ENCODE measurements at regions not wholly inside any gene's neighbourhood (a gene's known extent, or its start where the extent isn't known, plus 50 kb on each side); places are given as distances from the start of the nearest gene placed in this dataset.
"Not testable (repeated sequence)": the region's sequence is repeated elsewhere in the genome, so short reads cannot be mapped to it uniquely, and the experiment has no call there.

- DNase-seq (ENCODE audit: low spot score in 2 of 2) = no peak
- 74 to 93% methylated on average over 15 to 18 of the region's 18 CpGs for WGBS, 2 donors
- no peak overlapping the region for H3K4me3 ChIP-seq
- H3K9me3 ChIP-seq = no peaks in the 10 kb centered on the region
- H3K4me1 ChIP-seq = peaks cover 0 to 19% (median 3%) of the 10 kb centered on the region in 4 donors
- no peaks in the 10 kb centered on the region for H3K27me3 ChIP-seq
- TF ChIP-seq CTCF (IDR thresholded peaks at IDR 0.05) = no peak
- TF ChIP-seq POLR2A (IDR thresholded peaks at IDR 0.05) = no peak
- no peak for TF ChIP-seq EP300 (IDR thresholded peaks at IDR 0.05)
- no peak overlapping the region for H3K27ac ChIP-seq
- no peaks in the 10 kb centered on the region for H3K36me3 ChIP-seq
Measured at GRCh38 chr10:3260066-3260834, 87.7 kb upstream of the PITRM1 start.

DNA sequence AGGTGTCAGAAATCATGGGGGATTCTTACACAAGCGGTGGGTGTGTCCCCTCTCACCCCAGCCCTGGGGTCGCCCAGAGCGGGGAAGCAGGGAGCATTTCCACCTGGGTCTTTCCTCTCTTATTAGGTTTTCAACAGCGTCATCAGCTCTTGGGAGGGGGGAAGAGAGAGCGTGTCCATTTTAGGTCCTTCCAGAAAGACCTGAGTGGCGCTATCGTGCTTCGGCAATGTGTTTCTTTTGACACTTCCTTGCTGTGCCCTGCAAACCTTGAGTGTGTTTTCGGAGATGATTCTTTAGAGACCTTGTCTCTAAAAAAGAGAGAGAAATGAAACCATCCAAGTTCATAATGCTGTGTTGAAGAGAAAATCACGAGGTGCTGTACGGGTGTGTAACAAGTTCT, 86.9 kb upstream of the PITRM1 start:
- Histone ChIP-seq H3K4me1 (peaks cover 0 to 26% (median 5%) of the 10 kb centered on the region in 4 donors), H3K9me3 (no peaks in the 10 kb centered on the region), H3K27me3 (no peaks in the 10 kb centered on the region), H3K27ac (no peak overlapping the region), H3K4me3 (no peak overlapping the region), H3K36me3 (no peaks in the 10 kb centered on the region)
- TF ChIP-seq EP300 (IDR thresholded peaks at IDR 0.05) (no peak), POLR2A (IDR thresholded peaks at IDR 0.05) (no peak), CTCF (IDR thresholded peaks at IDR 0.05) (no peak)
- 96 to 98% methylated on average over 11 of the region's 11 CpGs for WGBS, 2 donors
- no peak for DNase-seq (ENCODE audit: low spot score in 2 of 2)

- Histone ChIP-seq H3K4me1 (peaks cover 0 to 17% (median 5%) of the 10 kb centered on the region in 4 donors), H3K27ac (no peak overlapping the region), H3K27me3 (no peaks in the 10 kb centered on the region), H3K36me3 (no peaks in the 10 kb centered on the region), H3K9me3 (no peaks in the 10 kb centered on the region), H3K4me3 (no peak overlapping the region)
- no peak for DNase-seq (ENCODE audit: low spot score in 2 of 2)
- WGBS, 2 donors = 87 to 94% methylated on average over 7 of the region's 7 CpGs
- no peak for TF ChIP-seq EP300 (IDR thresholded peaks at IDR 0.05)
- no peak for TF ChIP-seq POLR2A (IDR thresholded peaks at IDR 0.05)
Measured at GRCh38 chr10:3258394-3258793, 85.8 kb upstream of the PITRM1 start.

GRCh38 chr10:3255616-3256015, 83.0 kb upstream of the PITRM1 start:
- peaks cover 0 to 13% (median 5%) of the 10 kb centered on the region in 4 donors for H3K4me1 ChIP-seq
- H3K9me3 ChIP-seq = no peaks in the 10 kb centered on the region

GRCh38 chr10:3255075-3255474, 82.5 kb upstream of the PITRM1 start:
- no peaks in the 10 kb centered on the region for H3K9me3 ChIP-seq
- no peak for DNase-seq (ENCODE audit: low spot score in 2 of 2)
- TF ChIP-seq POLR2A (IDR thresholded peaks at IDR 0.05) (no peak), EP300 (IDR thresholded peaks at IDR 0.05) (peak in 1 of 2 donors; percentile 25)
- H3K36me3 ChIP-seq = no peaks in the 10 kb centered on the region
- H3K27me3 ChIP-seq = no peaks in the 10 kb centered on the region
- H3K4me3 ChIP-seq = no peak overlapping the region
- WGBS, 2 donors = 49 to 56% methylated on average over 5 of the region's 5 CpGs
- peaks cover 0 to 13% (median 5%) of the 10 kb centered on the region in 4 donors for H3K4me1 ChIP-seq
- H3K27ac ChIP-seq = peak overlapping the region in 2 of 4 donors; percentile 44 to 59

More at GRCh38 chr10:3255616-3256015, 83.0 kb upstream of the PITRM1 start:
- DNase-seq (ENCODE audit: low spot score in 2 of 2) = no peak
- no peak overlapping the region for H3K4me3 ChIP-seq
- no peaks in the 10 kb centered on the region for H3K36me3 ChIP-seq
- H3K27me3 ChIP-seq = no peaks in the 10 kb centered on the region
- no peak for TF ChIP-seq CTCF (IDR thresholded peaks at IDR 0.05)
- no peak for TF ChIP-seq EP300 (IDR thresholded peaks at IDR 0.05)
- no peak for TF ChIP-seq POLR2A (IDR thresholded peaks at IDR 0.05)
- H3K27ac ChIP-seq = peak overlapping the region in 2 of 4 donors; percentile 44 to 59
- WGBS, 2 donors = 76 to 80% methylated on average over 4 of the region's 4 CpGs

DNA sequence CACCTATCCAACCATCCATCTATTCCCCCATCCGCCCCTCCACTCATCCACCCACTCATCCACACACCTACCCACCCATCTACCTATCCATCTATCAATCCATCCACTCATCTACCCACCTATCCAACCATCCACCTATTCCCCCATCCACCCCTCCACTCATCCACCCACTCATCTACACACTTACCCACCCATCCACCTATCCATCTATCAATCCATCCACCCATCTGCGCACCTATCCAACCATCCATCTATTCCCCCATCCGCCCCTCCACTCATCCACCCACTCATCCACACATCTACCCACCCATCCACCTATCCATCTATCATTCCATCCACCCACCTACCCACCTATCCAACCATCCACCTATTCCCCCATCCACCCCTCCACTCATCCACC, 81.4 kb upstream of the PITRM1 start:
- 94 to 95% methylated on average over 3 of the region's 3 CpGs for WGBS, 2 donors
- not testable (repeated sequence) for H3K27me3 ChIP-seq; H3K9me3 ChIP-seq; H3K36me3 ChIP-seq; H3K4me3 ChIP-seq; DNase-seq (ENCODE audit: low spot score in 2 of 2); H3K27ac ChIP-seq
- peaks cover 0 to 23% (median 8%) of the 10 kb centered on the region in 4 donors for H3K4me1 ChIP-seq
